Caco-2 (cell line): ENCODE measurements at regions not wholly inside any gene's neighbourhood (a gene's known extent, or its start where the extent isn't known, plus 50 kb on each side); places are given as distances from the start of the nearest gene placed in this dataset.

Experiments
- BruUV-seq: library from RNA; stranded (reverse); fragments of 400-500 nt; replicated peaks from 2 replicates; lab custom pipeline; 2021; lab: Mats Ljungman, UMichigan
- CTCF ChIA-PET: fragments of 300-600 bp; sonication (Branson Sonifier 250); formaldehyde crosslinking; loops from one replicate; lab custom pipeline; 2022; ENCODE audit warnings: antibody characterized with exemption; lab: Charles Lee
- POLR2A ChIA-PET: fragments of 300-600 bp; sonication (Branson Sonifier 250); formaldehyde crosslinking; loops from one replicate; lab custom pipeline; 2022; ENCODE audit warnings: antibody characterized with exemption; lab: Charles Lee
- DNase-seq, 2 experiments: peaks; one replicate each; pipeline versions ENCODE4 v3.0.0 to v3.0.0-alpha.2; 2020 to 2022
- H3K27me3 ChIP-seq: replicated peaks from 2 replicates; pipeline ENCODE4 v1.6.0; 2011; ENCODE audit warnings: low read length; ENCODE audit not compliant: control insufficient read depth, insufficient read depth
- H3K36me3 ChIP-seq: 2 replicates; pipeline ENCODE4 v1.5.1; 2011; ENCODE audit warnings: low read length; ENCODE audit not compliant: control insufficient read depth, insufficient read depth
- H3K4me1 ChIP-seq: fragments of 250-450 bp; sonication (Bioruptor Pico); 2 replicates; pipeline ENCODE4 v1.5.1; 2020; ENCODE audit warnings: mild to moderate bottlenecking
- H3K4me3 ChIP-seq: 2 replicates; pipeline ENCODE4 v1.5.1; 2011; ENCODE audit warnings: low read depth, mild to moderate bottlenecking, control low read depth, low read length
- H3K9me3 ChIP-seq: fragments of 250-450 bp; sonication (Bioruptor Pico); 2 replicates; pipeline ENCODE4 v1.5.1; 2020; ENCODE audit warnings: mild to moderate bottlenecking, moderate library complexity
- H3K27ac Mint-ChIP-seq: one replicate; pipeline ENCODE4 v1.8.0; 2022; ENCODE audit warnings: mixed read lengths; ENCODE audit not compliant: unreplicated experiment
- H3K27me3 Mint-ChIP-seq: one replicate; pipeline ENCODE4 v1.8.0; 2022; ENCODE audit warnings: mixed read lengths; ENCODE audit not compliant: insufficient read depth, unreplicated experiment
- H3K36me3 Mint-ChIP-seq: one replicate; pipeline ENCODE4 v1.8.0; 2022; ENCODE audit warnings: mild to moderate bottlenecking, mixed read lengths; ENCODE audit not compliant: insufficient read depth, unreplicated experiment
- H3K4me1 Mint-ChIP-seq: one replicate; pipeline ENCODE4 v1.8.0; 2022; ENCODE audit warnings: low read depth, mixed read lengths; ENCODE audit not compliant: unreplicated experiment
- H3K4me3 Mint-ChIP-seq: one replicate; pipeline ENCODE4 v1.8.0; 2022; ENCODE audit warnings: mild to moderate bottlenecking, moderate library complexity, mixed read lengths; ENCODE audit not compliant: unreplicated experiment
- H3K9me3 Mint-ChIP-seq: one replicate; pipeline ENCODE4 v1.8.0; 2022; ENCODE audit warnings: mixed read lengths; ENCODE audit not compliant: unreplicated experiment
- intact Hi-C: fragments of 100-400 bp; cut with micrococcal nuclease; formaldehyde crosslinking; loops from one replicate; pipeline ENCODE4 v1.10.0; 2022; ENCODE audit not compliant: unreplicated experiment
- TF ChIP-seq, protein P1 (sequence below), 2 experiments: fragments of 200-600 bp in 1 of 2; IDR thresholded peaks; 1 replicate in 1 of 2; 2 replicates in 1 of 2; pipeline versions ENCODE4 v1.5.1 to v1.8.0; 2011 to 2022; ENCODE audit warnings: antibody characterized with exemption in 1 of 2, control low read depth in 1 of 2, inconsistent platforms in 1 of 2, low read depth in 1 of 2, low read length in 1 of 2, mild to moderate bottlenecking in 1 of 2, moderate library complexity in 1 of 2; ENCODE audit not compliant: insufficient read depth in 1 of 2, severe bottlenecking in 1 of 2, unreplicated experiment in 1 of 2

DNA sequence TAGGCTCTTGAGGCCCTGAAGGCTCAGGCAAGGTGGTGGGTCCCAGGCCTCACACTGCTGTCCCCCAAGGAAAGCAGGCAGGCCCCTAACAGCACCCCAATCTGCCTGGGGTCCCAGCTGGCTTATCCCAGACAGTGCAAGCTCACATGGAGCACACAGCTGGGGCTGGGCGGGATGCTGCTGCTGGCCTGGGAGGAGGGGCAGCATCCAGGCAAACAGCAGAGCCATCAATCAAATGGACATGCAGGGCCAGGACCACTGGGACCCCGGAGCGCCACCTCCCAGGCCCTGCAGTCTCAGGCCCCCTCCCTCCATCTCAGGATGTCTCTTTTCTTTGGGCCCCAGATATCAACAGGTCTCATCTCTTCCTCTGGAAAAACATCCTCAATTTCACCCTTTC is 140.3 kb downstream of the BRD1 start:
- no TSS peak for BruUV-seq
- no peaks in the 10 kb centered on the region for H3K4me1 ChIP-seq
- no peak overlapping the region for H3K27ac Mint-ChIP-seq
- H3K9me3 Mint-ChIP-seq, result peaks cover 14% of the 10 kb centered on the region
- H3K36me3 Mint-ChIP-seq, result no peaks in the 10 kb centered on the region
- DNase-seq, result no peak
- TF ChIP-seq, protein P1, sequence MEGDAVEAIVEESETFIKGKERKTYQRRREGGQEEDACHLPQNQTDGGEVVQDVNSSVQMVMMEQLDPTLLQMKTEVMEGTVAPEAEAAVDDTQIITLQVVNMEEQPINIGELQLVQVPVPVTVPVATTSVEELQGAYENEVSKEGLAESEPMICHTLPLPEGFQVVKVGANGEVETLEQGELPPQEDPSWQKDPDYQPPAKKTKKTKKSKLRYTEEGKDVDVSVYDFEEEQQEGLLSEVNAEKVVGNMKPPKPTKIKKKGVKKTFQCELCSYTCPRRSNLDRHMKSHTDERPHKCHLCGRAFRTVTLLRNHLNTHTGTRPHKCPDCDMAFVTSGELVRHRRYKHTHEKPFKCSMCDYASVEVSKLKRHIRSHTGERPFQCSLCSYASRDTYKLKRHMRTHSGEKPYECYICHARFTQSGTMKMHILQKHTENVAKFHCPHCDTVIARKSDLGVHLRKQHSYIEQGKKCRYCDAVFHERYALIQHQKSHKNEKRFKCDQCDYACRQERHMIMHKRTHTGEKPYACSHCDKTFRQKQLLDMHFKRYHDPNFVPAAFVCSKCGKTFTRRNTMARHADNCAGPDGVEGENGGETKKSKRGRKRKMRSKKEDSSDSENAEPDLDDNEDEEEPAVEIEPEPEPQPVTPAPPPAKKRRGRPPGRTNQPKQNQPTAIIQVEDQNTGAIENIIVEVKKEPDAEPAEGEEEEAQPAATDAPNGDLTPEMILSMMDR (IDR thresholded peaks at IDR 0.05; ENCODE audit: insufficient read depth in 1 of 2, low read depth in 1 of 2, low read length in 1 of 2, severe bottlenecking in 1 of 2, unreplicated experiment in 1 of 2), result no peak
- H3K4me1 Mint-ChIP-seq, result no peaks in the 10 kb centered on the region
- H3K4me3 Mint-ChIP-seq, result no peak overlapping the region
- no peaks in the 10 kb centered on the region for H3K36me3 ChIP-seq
- H3K27me3 ChIP-seq, result no peaks in the 10 kb centered on the region; the same call in 1 of the 2 replicates
- no peak overlapping the region for H3K4me3 ChIP-seq
- intact Hi-C loops, result no loop called here
- no peaks in the 10 kb centered on the region for H3K9me3 ChIP-seq
- ChIA-PET CTCF (no interaction called here), POLR2A (no interaction called here)
- H3K27me3 Mint-ChIP-seq, result peaks cover 40% of the 10 kb centered on the region

DNA sequence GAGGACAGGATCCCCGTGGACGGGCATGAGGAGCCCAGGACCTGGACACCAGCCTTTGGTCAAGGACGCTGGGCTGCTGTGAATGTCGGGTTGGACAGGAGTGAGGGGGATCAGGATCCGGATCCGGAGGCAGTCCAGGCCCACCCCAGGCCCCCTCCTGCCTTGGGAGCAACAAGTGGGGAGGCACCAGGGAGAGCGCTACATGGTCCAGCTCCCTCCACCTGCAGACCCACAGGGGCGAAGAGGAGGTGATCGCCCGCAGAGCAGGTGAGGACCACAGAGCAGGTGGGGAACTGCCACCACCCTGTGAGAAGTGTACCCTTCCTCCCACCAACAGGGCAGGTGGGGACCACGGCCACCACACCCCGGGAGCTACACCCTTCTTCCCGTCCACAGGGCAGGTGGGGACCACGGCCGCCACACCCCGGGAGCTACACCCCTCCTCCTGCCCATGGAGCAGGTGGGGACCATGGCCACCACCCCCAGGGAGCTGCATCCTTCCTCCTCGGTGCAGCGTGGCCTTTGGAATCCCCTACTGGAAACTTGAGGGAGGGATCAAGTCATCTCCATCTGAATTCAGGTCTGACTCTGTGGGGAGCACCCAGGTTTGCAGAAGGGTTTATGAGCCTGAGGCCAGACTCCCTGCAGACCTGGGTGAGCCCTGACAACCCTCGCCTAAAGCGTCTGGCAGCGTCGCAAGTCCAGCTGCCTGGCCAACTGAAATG is 141.0 kb downstream of the BRD1 start:
- no peak for DNase-seq
- intact Hi-C loops, result no loop called here
- Mint-ChIP-seq H3K36me3 (no peaks in the 10 kb centered on the region), H3K9me3 (peaks cover 7% of the 10 kb centered on the region), H3K27me3 (peaks cover 43% of the 10 kb centered on the region), H3K4me1 (no peaks in the 10 kb centered on the region), H3K27ac (no peak overlapping the region), H3K4me3 (no peak overlapping the region)
- no peaks in the 10 kb centered on the region for H3K36me3 ChIP-seq
- no peaks in the 10 kb centered on the region for H3K4me1 ChIP-seq
- TF ChIP-seq, protein P1 (IDR thresholded peaks at IDR 0.05; ENCODE audit: insufficient read depth in 1 of 2, low read depth in 1 of 2, low read length in 1 of 2, severe bottlenecking in 1 of 2, unreplicated experiment in 1 of 2), result no peak
- BruUV-seq, result no TSS peak
- no peaks in the 10 kb centered on the region for H3K9me3 ChIP-seq
- no peak overlapping the region for H3K4me3 ChIP-seq
- no peaks in the 10 kb centered on the region; the same call in 1 of the 2 replicates for H3K27me3 ChIP-seq
- CTCF ChIA-PET, result no interaction called here
- POLR2A ChIA-PET, result no interaction called here

DNA sequence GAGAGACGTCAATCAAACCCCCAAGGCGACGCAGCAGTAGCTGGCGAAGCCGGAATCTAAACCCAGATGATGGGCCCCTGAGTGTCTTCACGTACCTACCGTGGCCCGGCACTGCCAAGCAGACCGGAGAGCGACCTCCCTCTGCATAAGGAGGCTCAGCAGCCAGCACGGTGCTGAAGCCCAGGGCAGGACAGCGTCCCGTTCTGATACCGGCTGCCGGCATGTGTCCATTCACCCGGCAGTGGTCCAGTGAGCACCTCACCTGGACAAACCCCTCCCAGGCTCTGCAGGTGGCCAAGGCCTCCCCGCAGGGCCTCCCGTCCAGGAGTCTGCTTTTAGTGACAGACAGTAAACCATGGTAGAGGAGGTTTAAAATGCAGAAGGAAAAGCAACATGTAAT is 142.0 kb downstream of the BRD1 start:
- H3K4me3 Mint-ChIP-seq, result no peak overlapping the region
- DNase-seq, result no peak
- Histone ChIP-seq H3K4me3 (no peak overlapping the region), H3K4me1 (no peaks in the 10 kb centered on the region), H3K27me3 (no peaks in the 10 kb centered on the region; the same call in 1 of the 2 replicates), H3K9me3 (no peaks in the 10 kb centered on the region), H3K36me3 (no peaks in the 10 kb centered on the region)
- H3K27me3 Mint-ChIP-seq, result peaks cover 40% of the 10 kb centered on the region
- H3K4me1 Mint-ChIP-seq, result no peaks in the 10 kb centered on the region
- POLR2A ChIA-PET, result no interaction called here
- no TSS peak for BruUV-seq
- H3K36me3 Mint-ChIP-seq, result no peaks in the 10 kb centered on the region
- TF ChIP-seq, protein P1 (IDR thresholded peaks at IDR 0.05; ENCODE audit: insufficient read depth in 1 of 2, low read depth in 1 of 2, low read length in 1 of 2, severe bottlenecking in 1 of 2, unreplicated experiment in 1 of 2), result no peak
- no peaks in the 10 kb centered on the region for H3K9me3 Mint-ChIP-seq
- intact Hi-C loops, result no loop called here
- H3K27ac Mint-ChIP-seq, result no peak overlapping the region
- CTCF ChIA-PET, result no interaction called here
